Right lobe of liver (tissue), 6 donors: ENCODE measurements at regions not wholly inside any gene's neighbourhood (a gene's known extent, or its start where the extent isn't known, plus 50 kb on each side); places are given as distances from the start of the nearest gene placed in this dataset.
A peak's percentile ranks its signal among the peaks of the same experiment; 100 is the strongest.
"Not testable (repeated sequence)": the region's sequence is repeated elsewhere in the genome, so short reads cannot be mapped to it uniquely, and the experiment has no call there.

Experiments
- ATAC-seq, 4 donors: fragments of 200-7000 bp; cut with Tn5 transposase; one replicate each; pipeline ENCODE4 v1.9.1; 2020; ENCODE audit warnings: mild to moderate bottlenecking in 4 of 4, moderate library complexity in 4 of 4
- DNase-seq, 3 donors: peaks; one replicate each; pipeline ENCODE4 v3.0.0-alpha.2; 2020
- H3K27ac ChIP-seq, 3 donors: fragments of 200-600 bp; one replicate each; pipeline ENCODE4 v1.8.0; 2022
- H3K27me3 ChIP-seq, 2 donors: fragments of 200-600 bp; one replicate each; pipeline ENCODE4 v1.8.0; 2022
- H3K36me3 ChIP-seq, 4 donors: fragments of 200-600 bp; sonication (generic) in 1 of 4; one replicate each; pipeline versions ENCODE4 v1.5.1 to v1.8.0; 2017 to 2022; ENCODE audit warnings: control low read depth in 1 of 4
- H3K4me1 ChIP-seq, 4 donors: fragments of 200-600 bp; sonication (generic) in 1 of 4; one replicate each; pipeline versions ENCODE4 v1.5.1 to v1.8.0; 2017 to 2022; ENCODE audit warnings: control low read depth in 1 of 4
- H3K4me3 ChIP-seq, 3 donors: fragments of 200-600 bp; one replicate each; pipeline ENCODE4 v1.8.0; 2022
- H3K9me3 ChIP-seq, 4 donors: fragments of 200-600 bp; sonication (generic) in 1 of 4; one replicate each; pipeline versions ENCODE4 v1.5.1 to v1.8.0; 2017 to 2022; ENCODE audit warnings: control low read depth in 1 of 4
- CTCF ChIP-seq, 4 donors: fragments of 200-600 bp in 3 of 4; fragments of 450-650 bp in 1 of 4; IDR thresholded peaks; one replicate each; pipeline versions ENCODE4 v1.5.1 to v1.8.0; 2016 to 2022; ENCODE audit warnings: antibody characterized with exemption in 4 of 4, mild to moderate bottlenecking in 2 of 4
- POLR2A ChIP-seq: fragments of 450-650 bp; IDR thresholded peaks from one replicate; pipeline ENCODE4 v1.6.1; 2017; ENCODE audit warnings: antibody characterized with exemption, mild to moderate bottlenecking
- WGBS: methylation state at CpG from one replicate; pipeline ENCODE4 v1.1.6; 2018; ENCODE audit warnings: low coverage, low lambda C conversion rate; ENCODE audit not compliant: insufficient coverage; ENCODE audit errors: missing lambda C conversion rate; 5-methylcytosine and 5-hydroxymethylcytosine counted together
- intact Hi-C, 2 donors: fragments of 100-400 bp; cut with DNase I; formaldehyde crosslinking; loops; one replicate each; pipeline versions ENCODE4 v1.11.2 to v1.14.1; 2022
- donor health status: DM: no; HTN: yes; CAD: no.
- donor health status: DM: no; HTN: no; CAD: no.
- donor health status: DM: no; HTN: no; CAD: no.
- donor health status: DM: no; HTN: yes; CAD: no.
- donor health status: DM: no; HTN: yes; CAD: no.

GRCh38 chr14:59055006-59055405 lies 133.5 kb upstream of the DAAM1 start:
- ATAC-seq (no peak), DNase-seq (no peak)
- WGBS, result 15% methylated on average over 1 of the region's 1 CpG
- no peaks in the 10 kb centered on the region for H3K36me3 ChIP-seq
- H3K9me3 ChIP-seq, result no peaks in the 10 kb centered on the region
- no peak overlapping the region for H3K4me3 ChIP-seq
- no peaks in the 10 kb centered on the region for H3K4me1 ChIP-seq
- no peak overlapping the region for H3K27ac ChIP-seq
- TF ChIP-seq POLR2A, result no peak
- no peak for TF ChIP-seq CTCF (IDR thresholded peaks at IDR 0.05)
- no peaks in the 10 kb centered on the region for H3K27me3 ChIP-seq
- intact Hi-C loops, result loop anchor here in 1 of 2 donors (10.0 kb wide), 1 partner anchor 550 kb away; no protein-coding TSS in a partner anchor

GRCh38 chr14:59055439-59056045 lies 132.9 kb upstream of the DAAM1 start:
- Histone ChIP-seq H3K4me1 (no peaks in the 10 kb centered on the region), H3K36me3 (no peaks in the 10 kb centered on the region), H3K9me3 (no peaks in the 10 kb centered on the region), H3K27me3 (no peaks in the 10 kb centered on the region), H3K27ac (no peak overlapping the region), H3K4me3 (no peak overlapping the region)
- DNase-seq (no peak), ATAC-seq (peak; percentile 79 to 89 (median 84))
- TF ChIP-seq CTCF (IDR thresholded peaks at IDR 0.05) (peak; percentile 74 to 85 (median 82)), POLR2A (no peak)
- intact Hi-C loops, result loop anchor here in 1 of 2 donors (10.0 kb wide), 1 partner anchor 551 kb away; no protein-coding TSS in a partner anchor

GRCh38 chr14:59057551-59057950 lies 130.9 kb upstream of the DAAM1 start:
- no peak for ATAC-seq

GRCh38 chr14:59058776-59059175 lies 129.7 kb upstream of the DAAM1 start:
- not testable (repeated sequence) for H3K27me3 ChIP-seq, H3K27ac ChIP-seq, H3K9me3 ChIP-seq, H3K4me3 ChIP-seq, H3K36me3 ChIP-seq, ATAC-seq, H3K4me1 ChIP-seq, DNase-seq
- intact Hi-C loops, result loop anchor here in 1 of 2 donors (10.0 kb wide), 1 partner anchor 554 kb away; no protein-coding TSS in a partner anchor
- no CpG with 5 or more reads among the region's 30 CpGs for WGBS

More at GRCh38 chr14:59057551-59057950, 130.9 kb upstream of the DAAM1 start:
- Histone ChIP-seq H3K9me3 (no peaks in the 10 kb centered on the region), H3K27ac (no peak overlapping the region), H3K36me3 (no peaks in the 10 kb centered on the region), H3K4me3 (no peak overlapping the region), H3K4me1 (no peaks in the 10 kb centered on the region), H3K27me3 (no peaks in the 10 kb centered on the region)
- intact Hi-C loops, result loop anchor here in 1 of 2 donors (10.0 kb wide), 1 partner anchor 553 kb away; no protein-coding TSS in a partner anchor
- TF ChIP-seq CTCF (IDR thresholded peaks at IDR 0.05), result no peak
- no peak for TF ChIP-seq POLR2A
- WGBS, result 76% methylated on average over 2 of the region's 2 CpGs
- no peak for DNase-seq

- Histone ChIP-seq H3K36me3 (no peaks in the 10 kb centered on the region), H3K4me1 (no peaks in the 10 kb centered on the region), H3K27ac (no peak overlapping the region), H3K9me3 (peaks cover 0 to 4% (median 0%) of the 10 kb centered on the region in 4 donors), H3K27me3 (no peaks in the 10 kb centered on the region), H3K4me3 (no peak overlapping the region)
- intact Hi-C loops, result no loop called here
- no peak for TF ChIP-seq POLR2A
- TF ChIP-seq CTCF (IDR thresholded peaks at IDR 0.05), result no peak
- 60% methylated on average over 2 of the region's 3 CpGs for WGBS
- DNase-seq, result no peak
- ATAC-seq, result no peak
Measured at GRCh38 chr14:59060841-59061240, 127.6 kb upstream of the DAAM1 start.
